Mucosa of stomach (tissue), 1 donor: ENCODE measurements at regions not wholly inside any gene's neighbourhood (a gene's known extent, or its start where the extent isn't known, plus 50 kb on each side); places are given as distances from the start of the nearest gene placed in this dataset.

Source experiments
- H3K27me3 ChIP-seq: one replicate; pipeline ENCODE4 v1.7.0; 2013; ENCODE audit warnings: mild to moderate bottlenecking, low read length; ENCODE audit not compliant: control insufficient read depth, insufficient read depth
- H3K36me3 ChIP-seq: one replicate; pipeline ENCODE4 v1.7.0; 2013; ENCODE audit warnings: low read length; ENCODE audit not compliant: control insufficient read depth, insufficient read depth
- H3K4me1 ChIP-seq: one replicate; pipeline ENCODE4 v1.7.0; 2013; ENCODE audit warnings: mild to moderate bottlenecking, low read length; ENCODE audit not compliant: control insufficient read depth, insufficient read depth
- H3K4me3 ChIP-seq: one replicate; pipeline ENCODE4 v1.7.0; 2013; ENCODE audit warnings: low read length
- H3K9ac ChIP-seq: one replicate; pipeline ENCODE4 v1.7.0; 2013; ENCODE audit warnings: mild to moderate bottlenecking, low read length, moderate library complexity
- H3K9me3 ChIP-seq: one replicate; pipeline ENCODE4 v1.7.0; 2013; ENCODE audit warnings: mild to moderate bottlenecking, low read length, moderate library complexity; ENCODE audit not compliant: control insufficient read depth
- donor health status: Pancreatic carcinoma.

GRCh38 chr6:23957017-23957416, 169.0 kb upstream of the NRSN1 start:
- H3K4me1 ChIP-seq: no peaks in the 10 kb centered on the region
- H3K4me3 ChIP-seq: no peak overlapping the region
- H3K9me3 ChIP-seq: no peaks in the 10 kb centered on the region
- H3K36me3 ChIP-seq: no peaks in the 10 kb centered on the region
- H3K27me3 ChIP-seq: no peaks in the 10 kb centered on the region
- H3K9ac ChIP-seq: no peak overlapping the region

GRCh38 chr6:23964865-23965264, 161.2 kb upstream of the NRSN1 start:
- Histone ChIP-seq H3K4me3 (no peak overlapping the region), H3K9ac (no peak overlapping the region), H3K9me3 (no peaks in the 10 kb centered on the region), H3K27me3 (no peaks in the 10 kb centered on the region), H3K36me3 (no peaks in the 10 kb centered on the region), H3K4me1 (no peaks in the 10 kb centered on the region)

- no peak overlapping the region for H3K4me3 ChIP-seq
- H3K4me1 ChIP-seq: no peaks in the 10 kb centered on the region
- no peaks in the 10 kb centered on the region for H3K27me3 ChIP-seq
- no peaks in the 10 kb centered on the region for H3K9me3 ChIP-seq
- no peaks in the 10 kb centered on the region for H3K36me3 ChIP-seq
- no peak overlapping the region for H3K9ac ChIP-seq
Observed at GRCh38 chr6:23969344-23969743, 156.7 kb upstream of the NRSN1 start.

GRCh38 chr6:23977706-23978105, 148.3 kb upstream of the NRSN1 start:
- Histone ChIP-seq H3K27me3 (no peaks in the 10 kb centered on the region), H3K36me3 (no peaks in the 10 kb centered on the region), H3K4me1 (no peaks in the 10 kb centered on the region)

GRCh38 chr6:23980965-23981364, 145.1 kb upstream of the NRSN1 start:
- Histone ChIP-seq H3K9me3 (no peaks in the 10 kb centered on the region), H3K4me3 (no peak overlapping the region), H3K36me3 (no peaks in the 10 kb centered on the region), H3K27me3 (no peaks in the 10 kb centered on the region), H3K4me1 (no peaks in the 10 kb centered on the region), H3K9ac (no peak overlapping the region)

More at GRCh38 chr6:23977706-23978105, 148.3 kb upstream of the NRSN1 start:
- Histone ChIP-seq H3K9me3 (no peaks in the 10 kb centered on the region), H3K9ac (no peak overlapping the region), H3K4me3 (no peak overlapping the region)

GRCh38 chr6:23981923-23982322, 144.1 kb upstream of the NRSN1 start:
- H3K9ac ChIP-seq: no peak overlapping the region
- no peak overlapping the region for H3K4me3 ChIP-seq
- no peaks in the 10 kb centered on the region for H3K27me3 ChIP-seq
- H3K36me3 ChIP-seq: no peaks in the 10 kb centered on the region
- no peaks in the 10 kb centered on the region for H3K9me3 ChIP-seq
- H3K4me1 ChIP-seq: no peaks in the 10 kb centered on the region

GRCh38 chr6:23983735-23984134, 142.3 kb upstream of the NRSN1 start:
- H3K36me3 ChIP-seq: no peaks in the 10 kb centered on the region
- H3K27me3 ChIP-seq: no peaks in the 10 kb centered on the region
- no peak overlapping the region for H3K4me3 ChIP-seq

GRCh38 chr6:23985015-23985414, 141.0 kb upstream of the NRSN1 start:
- no peaks in the 10 kb centered on the region for H3K36me3 ChIP-seq
- no peaks in the 10 kb centered on the region for H3K4me1 ChIP-seq
- H3K9ac ChIP-seq: no peak overlapping the region
- no peaks in the 10 kb centered on the region for H3K9me3 ChIP-seq
- H3K27me3 ChIP-seq: no peaks in the 10 kb centered on the region
- H3K4me3 ChIP-seq: no peak overlapping the region

More at GRCh38 chr6:23983735-23984134, 142.3 kb upstream of the NRSN1 start:
- no peak overlapping the region for H3K9ac ChIP-seq
- H3K4me1 ChIP-seq: no peaks in the 10 kb centered on the region
- H3K9me3 ChIP-seq: no peaks in the 10 kb centered on the region

GRCh38 chr6:23989885-23990533, 136.0 kb upstream of the NRSN1 start:
- Histone ChIP-seq H3K36me3 (no peaks in the 10 kb centered on the region), H3K9ac (no peak overlapping the region), H3K27me3 (no peaks in the 10 kb centered on the region), H3K9me3 (no peaks in the 10 kb centered on the region), H3K4me1 (no peaks in the 10 kb centered on the region), H3K4me3 (no peak overlapping the region)

GRCh38 chr6:23994013-23994412, 132.0 kb upstream of the NRSN1 start:
- Histone ChIP-seq H3K9me3 (no peaks in the 10 kb centered on the region), H3K9ac (no peak overlapping the region), H3K4me3 (no peak overlapping the region), H3K4me1 (no peaks in the 10 kb centered on the region), H3K27me3 (no peaks in the 10 kb centered on the region), H3K36me3 (no peaks in the 10 kb centered on the region)

GRCh38 chr6:24004062-24004461, 122.0 kb upstream of the NRSN1 start:
- H3K4me1 ChIP-seq: no peaks in the 10 kb centered on the region
- H3K36me3 ChIP-seq: no peaks in the 10 kb centered on the region
- no peaks in the 10 kb centered on the region for H3K27me3 ChIP-seq
- no peaks in the 10 kb centered on the region for H3K9me3 ChIP-seq
- H3K4me3 ChIP-seq: no peak overlapping the region
- H3K9ac ChIP-seq: no peak overlapping the region

- no peaks in the 10 kb centered on the region for H3K4me1 ChIP-seq
Observed at GRCh38 chr6:24004659-24005058, 121.4 kb upstream of the NRSN1 start.

GRCh38 chr6:24006254-24006653, 119.8 kb upstream of the NRSN1 start:
- H3K27me3 ChIP-seq: no peaks in the 10 kb centered on the region
- H3K4me3 ChIP-seq: no peak overlapping the region
- no peaks in the 10 kb centered on the region for H3K4me1 ChIP-seq
- no peak overlapping the region for H3K9ac ChIP-seq
- H3K36me3 ChIP-seq: no peaks in the 10 kb centered on the region
- no peaks in the 10 kb centered on the region for H3K9me3 ChIP-seq

More at GRCh38 chr6:24004659-24005058, 121.4 kb upstream of the NRSN1 start:
- Histone ChIP-seq H3K27me3 (no peaks in the 10 kb centered on the region), H3K4me3 (no peak overlapping the region), H3K9ac (no peak overlapping the region), H3K36me3 (no peaks in the 10 kb centered on the region), H3K9me3 (no peaks in the 10 kb centered on the region)
